PC-3 (cell line): ENCODE measurements at regions not wholly inside any gene's neighbourhood (a gene's known extent, or its start where the extent isn't known, plus 50 kb on each side); places are given as distances from the start of the nearest gene placed in this dataset.

Source experiments
- ATAC-seq: fragments of 200-7000 bp; cut with Tn5 transposase; 2 replicates; pipeline ENCODE4 v1.9.1; 2020; ENCODE audit warnings: mild to moderate bottlenecking, moderate library complexity
- BruUV-seq: library from RNA; stranded (reverse); fragments of 400-500 nt; replicated peaks from 2 replicates; lab custom pipeline; 2021; lab: Mats Ljungman, UMichigan
- CTCF ChIA-PET: fragments of 300-600 bp; sonication (Branson Sonifier 250); formaldehyde crosslinking; loops from one replicate; lab custom pipeline; 2022; ENCODE audit warnings: antibody characterized with exemption; lab: Charles Lee
- POLR2A ChIA-PET: fragments of 300-600 bp; sonication (Branson Sonifier 250); formaldehyde crosslinking; loops from one replicate; lab custom pipeline; 2022; ENCODE audit warnings: antibody characterized with exemption; ENCODE audit not compliant: unreplicated experiment; lab: Charles Lee
- DNase-seq: peaks from one replicate; pipeline ENCODE4 v3.0.0-alpha.2; 2015
- H2AFZ ChIP-seq: fragments of 300-600 bp; sonication (generic); 2 replicates; pipeline ENCODE4 v1.6.0; 2016; ENCODE audit warnings: antibody characterized with exemption, low read length
- H3F3A ChIP-seq: fragments of 300-600 bp; sonication (generic); one replicate; pipeline ENCODE4 v1.6.0; 2017; ENCODE audit warnings: antibody characterized with exemption, low read length, control low read depth, mild to moderate bottlenecking; ENCODE audit not compliant: unreplicated experiment
- H3K27ac ChIP-seq: fragments of 300-600 bp; sonication (generic); 2 replicates; pipeline ENCODE4 v1.5.1; 2016; ENCODE audit warnings: mild to moderate bottlenecking, low read length
- H3K27me3 ChIP-seq: fragments of 300-600 bp; sonication (generic); 2 replicates; pipeline ENCODE4 v1.6.1; 2016; ENCODE audit warnings: low read length, mixed read lengths
- H3K36me3 ChIP-seq: fragments of 300-600 bp; sonication (generic); 2 replicates; pipeline ENCODE4 v1.6.1; 2016; ENCODE audit warnings: low read depth, mixed run types, low read length, mixed read lengths
- H3K4me1 ChIP-seq: fragments of 300-600 bp; sonication (generic); 2 replicates; pipeline ENCODE4 v1.5.1; 2016; ENCODE audit warnings: low read length; ENCODE audit not compliant: insufficient read depth
- H3K4me2 ChIP-seq: fragments of 300-600 bp; sonication (generic); 2 replicates; pipeline ENCODE4 v1.6.0; 2016; ENCODE audit warnings: low read length
- H3K4me3 ChIP-seq: fragments of 300-600 bp; sonication (generic); 2 replicates; pipeline ENCODE4 v1.5.1; 2016; ENCODE audit warnings: mild to moderate bottlenecking, low read length, mixed read lengths
- H3K79me2 ChIP-seq: fragments of 300-600 bp; sonication (generic); 2 replicates; pipeline ENCODE4 v1.6.1; 2017; ENCODE audit warnings: low read length, mixed read lengths
- H3K9ac ChIP-seq: fragments of 300-600 bp; sonication (generic); 2 replicates; pipeline ENCODE4 v1.6.0; 2016; ENCODE audit warnings: mild to moderate bottlenecking, low read length
- H3K9me2 ChIP-seq: fragments of 300-600 bp; sonication (generic); replicated peaks from 2 replicates; pipeline ENCODE4 v1.6.1; 2016; ENCODE audit warnings: mixed run types, low read length, mixed read lengths
- H3K9me3 ChIP-seq: fragments of 300-600 bp; sonication (generic); 2 replicates; pipeline ENCODE4 v1.6.1; 2016; ENCODE audit warnings: low read length, mixed read lengths
- H4K20me1 ChIP-seq: fragments of 300-600 bp; sonication (generic); 2 replicates; pipeline ENCODE4 v1.6.1; 2016; ENCODE audit warnings: low read length, mixed read lengths
- CTCF ChIP-seq: fragments of 300-600 bp; sonication (generic); conservative IDR thresholded peaks from 2 replicates; pipeline ENCODE4 v1.5.1; 2017; ENCODE audit warnings: antibody characterized with exemption, low read depth, mild to moderate bottlenecking, low read length
- EZH2 ChIP-seq: fragments of 300-600 bp; sonication (generic); IDR thresholded peaks from one replicate; pipeline ENCODE4 v1.6.1; 2017; ENCODE audit warnings: antibody characterized with exemption, mild to moderate bottlenecking, low read length; ENCODE audit not compliant: unreplicated experiment
- EZH2phosphoT487 ChIP-seq: fragments of 300-600 bp; sonication (generic); IDR thresholded peaks from 2 replicates; pipeline ENCODE4 v1.6.1; 2018; ENCODE audit warnings: mild to moderate bottlenecking, antibody characterized with exemption, low read length, borderline replicate concordance
- intact Hi-C: fragments of 100-400 bp; cut with micrococcal nuclease; formaldehyde crosslinking; loops from 2 replicates; pipeline ENCODE4 v1.9.0; 2023

- no peaks in the 10 kb centered on the region for H4K20me1 ChIP-seq
- no peaks in the 10 kb centered on the region for H3K4me1 ChIP-seq
- TF ChIP-seq CTCF, result no peak
- no peak for TF ChIP-seq EZH2
- no peak for TF ChIP-seq EZH2phosphoT487
- H3F3A ChIP-seq, result no peaks in the 10 kb centered on the region
- H3K4me3 ChIP-seq, result no peak overlapping the region
- no TSS peak for BruUV-seq
- H3K9ac ChIP-seq, result no peak overlapping the region
- no peak overlapping the region for H3K27ac ChIP-seq
- intact Hi-C loops, result no loop called here
- no peaks in the 10 kb centered on the region for H3K9me3 ChIP-seq
- DNase-seq, result no peak
- H3K9me2 ChIP-seq, result no peaks in the 10 kb centered on the region
- no peak for ATAC-seq
- no peak overlapping the region for H3K4me2 ChIP-seq
- ChIA-PET CTCF (no interaction called here), POLR2A (no interaction called here)
- H3K36me3 ChIP-seq, result no peaks in the 10 kb centered on the region
- H3K79me2 ChIP-seq, result no peaks in the 10 kb centered on the region
- no peak overlapping the region for H2AFZ ChIP-seq
- peaks cover 18% of the 10 kb centered on the region for H3K27me3 ChIP-seq
These were observed 159.2 kb upstream of the ALG10B start for GRCh38 chr12:38157274-38157932.

DNA sequence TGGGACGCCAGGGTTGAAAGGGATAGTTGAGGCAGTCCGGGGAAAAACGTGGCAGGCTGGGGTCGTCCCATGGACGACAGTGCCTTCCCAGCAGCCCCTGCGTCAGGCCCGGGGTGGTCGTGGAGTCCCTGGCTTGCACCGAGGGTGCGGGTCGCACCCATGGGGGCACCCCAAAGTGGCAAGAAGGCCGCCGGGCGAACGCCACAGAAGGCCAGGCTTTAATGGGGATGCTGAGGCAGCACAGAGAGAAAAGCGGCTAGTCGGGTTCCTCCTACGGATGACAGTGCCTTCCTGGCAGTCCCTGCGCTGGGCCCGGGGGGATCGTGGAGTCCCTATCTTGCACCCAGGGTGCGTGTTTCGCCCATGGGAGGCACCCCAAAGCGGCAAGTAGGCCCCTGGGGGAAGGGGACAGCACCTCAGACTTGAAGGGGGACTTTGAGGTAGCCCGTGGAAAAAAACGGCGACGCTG is 158.6 kb upstream of the ALG10B start:
- TF ChIP-seq EZH2 (no peak), EZH2phosphoT487 (no peak), CTCF (no peak)
- CTCF ChIA-PET, result no interaction called here
- Histone ChIP-seq H4K20me1 (no peaks in the 10 kb centered on the region), H3K9ac (no peak overlapping the region), H3K4me2 (no peak overlapping the region), H3K79me2 (no peaks in the 10 kb centered on the region), H3K9me3 (no peaks in the 10 kb centered on the region), H3K4me1 (no peaks in the 10 kb centered on the region), H2AFZ (no peak overlapping the region), H3K36me3 (no peaks in the 10 kb centered on the region), H3K27me3 (peaks cover 18% of the 10 kb centered on the region), H3K4me3 (no peak overlapping the region), H3K9me2 (no peaks in the 10 kb centered on the region), H3K27ac (no peak overlapping the region), H3F3A (no peaks in the 10 kb centered on the region)
- ATAC-seq (no peak), DNase-seq (no peak)
- POLR2A ChIA-PET, result no interaction called here
- intact Hi-C loops, result no loop called here
- BruUV-seq, result no TSS peak

DNA sequence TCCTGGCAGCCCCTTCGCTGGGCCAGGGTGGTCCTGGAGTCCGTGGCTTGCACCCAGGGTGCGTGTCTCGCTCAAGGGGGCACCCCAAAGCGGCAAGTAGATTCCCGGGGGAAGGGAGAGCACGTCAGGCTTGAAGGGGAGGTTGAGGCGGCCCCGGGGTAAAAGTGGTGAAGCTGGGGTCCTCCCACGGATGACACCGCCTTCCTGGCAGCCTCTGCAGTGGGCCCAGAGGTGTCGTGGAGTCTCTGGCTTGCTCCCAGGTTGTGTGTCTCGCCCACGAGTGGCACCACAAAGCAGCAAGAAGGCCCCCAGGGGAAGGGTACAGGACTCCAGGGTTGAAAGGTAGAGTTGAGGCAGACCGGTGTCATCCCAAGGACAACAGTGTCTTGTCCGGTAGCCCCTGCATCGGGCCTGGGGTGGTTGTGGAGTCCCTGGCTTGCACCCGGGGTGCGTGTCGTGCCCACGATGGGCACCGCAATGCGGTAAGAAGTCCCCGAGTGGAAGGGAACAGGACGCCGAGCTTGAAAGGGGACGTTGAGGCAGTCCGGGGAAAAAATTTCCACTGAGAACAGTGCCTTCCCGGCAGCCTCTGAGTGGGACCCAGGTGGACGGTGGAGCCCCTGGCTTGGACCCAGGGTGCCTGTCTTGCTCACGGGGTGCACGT is 158.0 kb upstream of the ALG10B start:
- no TSS peak for BruUV-seq
- H3K9me2 ChIP-seq, result no peaks in the 10 kb centered on the region
- peaks cover 18% of the 10 kb centered on the region for H3K27me3 ChIP-seq
- no peak for TF ChIP-seq EZH2
- no peak for TF ChIP-seq CTCF
- no peak for TF ChIP-seq EZH2phosphoT487
- ChIA-PET CTCF (no interaction called here), POLR2A (no interaction called here)
- H3K27ac ChIP-seq, result no peak overlapping the region
- no peaks in the 10 kb centered on the region for H3K9me3 ChIP-seq
- H3K36me3 ChIP-seq, result no peaks in the 10 kb centered on the region
- H3K79me2 ChIP-seq, result no peaks in the 10 kb centered on the region
- H3K4me3 ChIP-seq, result no peak overlapping the region
- no peaks in the 10 kb centered on the region for H4K20me1 ChIP-seq
- H3F3A ChIP-seq, result no peaks in the 10 kb centered on the region
- no peak for ATAC-seq
- intact Hi-C loops, result no loop called here
- H3K4me1 ChIP-seq, result no peaks in the 10 kb centered on the region
- no peak for DNase-seq
- no peak overlapping the region for H3K9ac ChIP-seq
- H3K4me2 ChIP-seq, result no peak overlapping the region
- H2AFZ ChIP-seq, result no peak overlapping the region
